Upper lobe of left lung (tissue), 6 donors: ENCODE measurements at regions not wholly inside any gene's neighbourhood (a gene's known extent, or its start where the extent isn't known, plus 50 kb on each side); places are given as distances from the start of the nearest gene placed in this dataset.
"Not testable (repeated sequence)": the region's sequence is repeated elsewhere in the genome, so short reads cannot be mapped to it uniquely, and the experiment has no call there.

Source experiments
- ATAC-seq, 2 donors: fragments of 200-7000 bp; cut with Tn5 transposase; one replicate each; pipeline ENCODE4 v1.9.1; 2022; ENCODE audit warnings: mild to moderate bottlenecking in 2 of 2, moderate library complexity in 2 of 2; ENCODE audit not compliant: low FRiP score in 2 of 2
- DNase-seq, 2 donors: peaks; one replicate each; pipeline ENCODE4 v3.0.0-alpha.2; 2019 to 2020
- H3K27ac ChIP-seq, 4 donors: fragments of 200-600 bp; sonication (generic); one replicate each; pipeline ENCODE4 v1.5.1; 2016 to 2019
- H3K27me3 ChIP-seq, 4 donors: fragments of 200-600 bp; sonication (generic); one replicate each; pipeline ENCODE4 v1.5.1; 2017 to 2019
- H3K36me3 ChIP-seq, 4 donors: fragments of 200-600 bp; sonication (generic); one replicate each; pipeline ENCODE4 v1.5.1; 2016 to 2019
- H3K4me1 ChIP-seq, 4 donors: fragments of 200-600 bp; sonication (generic); one replicate each; pipeline ENCODE4 v1.5.1; 2018 to 2019
- H3K4me3 ChIP-seq, 4 donors: fragments of 200-600 bp; sonication (generic); one replicate each; pipeline ENCODE4 v1.5.1; 2017 to 2019; ENCODE audit warnings: mild to moderate bottlenecking in 2 of 4, moderate library complexity in 1 of 4
- H3K9me3 ChIP-seq, 4 donors: fragments of 200-600 bp; sonication (generic); one replicate each; pipeline ENCODE4 v1.5.1; 2018 to 2019
- EP300 ChIP-seq, 4 donors: sonication (generic); formaldehyde crosslinking; IDR thresholded peaks; one replicate each; pipeline ENCODE4 v1.5.1; 2017; ENCODE audit warnings: antibody characterized with exemption in 4 of 4, control low read depth in 2 of 4
- POLR2A ChIP-seq, 4 donors: fragments of 450-650 bp; IDR thresholded peaks; one replicate each; pipeline ENCODE4 v1.5.1; 2016 to 2017; ENCODE audit warnings: antibody characterized with exemption in 4 of 4, mild to moderate bottlenecking in 2 of 4
- POLR2AphosphoS5 ChIP-seq, 2 donors: sonication (generic); formaldehyde crosslinking; IDR thresholded peaks; one replicate each; pipeline ENCODE4 v1.5.1; 2017; ENCODE audit warnings: antibody characterized with exemption in 2 of 2
- WGBS, 2 donors: methylation state at CpG; one replicate each; pipeline ENCODE4 v1.1.5; 2017 to 2018; 5-methylcytosine and 5-hydroxymethylcytosine counted together
- TF ChIP-seq, protein P1 (sequence below), 6 experiments: fragments of 450-650 bp in 4 of 6; fragments of 200-600 bp in 2 of 6; sonication (generic) in 2 of 6; IDR thresholded peaks; one replicate each; pipeline ENCODE4 v1.5.1; 2016 to 2019; ENCODE audit warnings: antibody characterized with exemption in 6 of 6
- donor health status: DM: no; HTN: no; CAD: no; lungs with moderate emphysema.
- donor health status: DM: no; HTN: yes; CAD: no; lungs with severe emphysema.

DNA sequence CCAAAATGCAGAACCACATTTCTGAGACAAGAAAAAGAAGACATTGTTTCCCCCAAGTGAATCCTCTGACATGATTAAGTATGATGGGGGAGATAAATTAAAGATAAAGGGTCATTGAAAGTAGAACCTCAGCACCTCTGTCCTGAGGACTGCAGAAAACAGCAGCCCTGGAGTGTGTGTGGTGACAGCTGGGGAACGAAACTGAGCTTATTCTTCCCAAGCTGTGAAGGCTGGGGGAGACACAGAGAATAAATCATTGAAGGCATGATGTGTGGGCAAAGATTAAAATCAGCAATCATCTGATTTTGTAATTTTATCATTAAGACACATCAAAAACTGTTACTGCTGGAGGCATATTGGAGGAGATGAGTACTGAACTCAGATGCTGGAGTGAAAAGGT is 67.5 kb upstream of the GPR6 start:
- Histone ChIP-seq H3K4me1 (no peaks in the 10 kb centered on the region), H3K36me3 (no peaks in the 10 kb centered on the region), H3K27me3 (no peaks in the 10 kb centered on the region), H3K9me3 (no peaks in the 10 kb centered on the region), H3K4me3 (no peak overlapping the region), H3K27ac (no peak overlapping the region)
- WGBS, 2 donors, result 65 to 67% methylated on average over 1 of the region's 1 CpG
- DNase-seq, result no peak
- ATAC-seq, result no peak
- TF ChIP-seq, protein P1, sequence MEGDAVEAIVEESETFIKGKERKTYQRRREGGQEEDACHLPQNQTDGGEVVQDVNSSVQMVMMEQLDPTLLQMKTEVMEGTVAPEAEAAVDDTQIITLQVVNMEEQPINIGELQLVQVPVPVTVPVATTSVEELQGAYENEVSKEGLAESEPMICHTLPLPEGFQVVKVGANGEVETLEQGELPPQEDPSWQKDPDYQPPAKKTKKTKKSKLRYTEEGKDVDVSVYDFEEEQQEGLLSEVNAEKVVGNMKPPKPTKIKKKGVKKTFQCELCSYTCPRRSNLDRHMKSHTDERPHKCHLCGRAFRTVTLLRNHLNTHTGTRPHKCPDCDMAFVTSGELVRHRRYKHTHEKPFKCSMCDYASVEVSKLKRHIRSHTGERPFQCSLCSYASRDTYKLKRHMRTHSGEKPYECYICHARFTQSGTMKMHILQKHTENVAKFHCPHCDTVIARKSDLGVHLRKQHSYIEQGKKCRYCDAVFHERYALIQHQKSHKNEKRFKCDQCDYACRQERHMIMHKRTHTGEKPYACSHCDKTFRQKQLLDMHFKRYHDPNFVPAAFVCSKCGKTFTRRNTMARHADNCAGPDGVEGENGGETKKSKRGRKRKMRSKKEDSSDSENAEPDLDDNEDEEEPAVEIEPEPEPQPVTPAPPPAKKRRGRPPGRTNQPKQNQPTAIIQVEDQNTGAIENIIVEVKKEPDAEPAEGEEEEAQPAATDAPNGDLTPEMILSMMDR (IDR thresholded peaks at IDR 0.05), result no peak
- TF ChIP-seq POLR2AphosphoS5 (IDR thresholded peaks at IDR 0.05), result no peak
- no peak for TF ChIP-seq EP300 (IDR thresholded peaks at IDR 0.05)
- TF ChIP-seq POLR2A (IDR thresholded peaks at IDR 0.05), result no peak

DNA sequence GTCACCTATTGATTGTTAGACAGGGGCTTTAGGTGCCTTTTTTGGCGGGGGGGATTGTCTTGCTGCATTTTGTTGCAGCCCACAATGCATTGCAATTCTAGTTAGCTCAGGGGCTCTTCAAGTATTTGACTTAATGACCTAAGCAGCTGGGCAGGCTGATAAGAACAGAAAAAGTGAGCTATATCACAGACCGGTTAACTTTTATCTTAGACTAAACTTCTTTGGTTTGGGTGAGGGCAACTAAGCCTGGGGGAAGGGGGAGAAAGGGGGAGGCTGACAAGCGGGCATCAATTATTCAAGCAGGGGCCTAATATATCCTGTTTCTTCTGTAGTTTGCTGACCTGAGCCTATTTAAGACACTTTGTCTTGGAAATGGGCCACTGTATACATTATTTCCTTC is 66.0 kb upstream of the GPR6 start:
- Histone ChIP-seq H3K27me3 (no peaks in the 10 kb centered on the region), H3K9me3 (no peaks in the 10 kb centered on the region), H3K36me3 (no peaks in the 10 kb centered on the region), H3K27ac (no peak overlapping the region), H3K4me1 (no peaks in the 10 kb centered on the region), H3K4me3 (no peak overlapping the region)
- 24 to 46% methylated on average over 2 to 3 of the region's 3 CpGs for WGBS, 2 donors
- no peak for DNase-seq
- no peak for ATAC-seq
- TF ChIP-seq POLR2AphosphoS5 (IDR thresholded peaks at IDR 0.05), result no peak
- TF ChIP-seq EP300 (IDR thresholded peaks at IDR 0.05), result no peak
- TF ChIP-seq POLR2A (IDR thresholded peaks at IDR 0.05), result no peak

DNA sequence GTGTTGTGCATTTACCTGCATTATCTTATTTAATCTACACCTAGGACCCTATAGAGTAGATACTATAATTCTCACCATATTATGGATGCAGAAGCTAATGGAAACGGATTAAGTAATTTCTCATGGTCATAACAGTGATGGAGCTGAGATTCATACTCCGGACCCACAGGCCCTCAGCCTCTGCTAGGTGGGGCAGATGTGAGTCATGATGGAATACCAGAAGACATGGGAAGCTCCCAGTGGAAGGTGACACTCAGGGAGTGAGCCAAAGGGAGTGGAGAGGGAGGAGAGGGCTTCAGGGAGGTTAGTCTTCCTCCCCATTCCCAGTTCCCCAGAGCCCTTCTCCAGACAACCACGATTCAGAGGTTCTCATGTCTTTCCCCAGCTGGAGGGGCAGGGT is 65.2 kb upstream of the GPR6 start:
- ATAC-seq, result no peak
- WGBS, 2 donors, result 78 to 88% methylated on average over 3 of the region's 3 CpGs
- H3K4me3 ChIP-seq, result no peak overlapping the region

DNA sequence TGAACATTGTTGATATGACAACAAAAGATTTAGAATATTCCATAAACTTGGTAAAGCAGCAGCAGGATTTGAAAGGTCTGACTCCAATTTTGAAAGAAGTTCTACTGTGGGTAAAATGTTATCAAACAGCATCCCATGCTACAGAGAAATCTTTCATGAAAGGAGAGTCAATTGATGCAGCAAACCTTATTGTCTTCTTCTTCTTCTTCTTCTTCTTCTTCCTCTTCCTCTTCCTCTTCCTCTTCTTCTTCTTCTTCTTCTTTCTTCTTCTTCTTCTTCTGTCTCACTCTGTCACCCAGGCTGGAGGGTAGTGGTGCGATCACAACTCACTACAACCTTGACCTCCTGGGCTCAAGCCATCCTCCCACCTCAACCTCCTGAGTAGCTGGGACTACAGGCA is 62.4 kb upstream of the GPR6 start:
- not testable (repeated sequence) for H3K36me3 ChIP-seq, H3K4me1 ChIP-seq, H3K9me3 ChIP-seq, H3K27me3 ChIP-seq, H3K4me3 ChIP-seq, DNase-seq, ATAC-seq, H3K27ac ChIP-seq
- WGBS, 2 donors, result 50 to 100% methylated on average over 1 of the region's 1 CpG

More for the DNA sequence above, 65.2 kb upstream of the GPR6 start:
- Histone ChIP-seq H3K4me1 (no peaks in the 10 kb centered on the region), H3K9me3 (no peaks in the 10 kb centered on the region), H3K27ac (no peak overlapping the region), H3K36me3 (no peaks in the 10 kb centered on the region), H3K27me3 (no peaks in the 10 kb centered on the region)
- TF ChIP-seq POLR2A (IDR thresholded peaks at IDR 0.05) (no peak), POLR2AphosphoS5 (IDR thresholded peaks at IDR 0.05) (no peak), EP300 (IDR thresholded peaks at IDR 0.05) (no peak)
- TF ChIP-seq, protein P1 (IDR thresholded peaks at IDR 0.05), result no peak
- DNase-seq, result no peak

DNA sequence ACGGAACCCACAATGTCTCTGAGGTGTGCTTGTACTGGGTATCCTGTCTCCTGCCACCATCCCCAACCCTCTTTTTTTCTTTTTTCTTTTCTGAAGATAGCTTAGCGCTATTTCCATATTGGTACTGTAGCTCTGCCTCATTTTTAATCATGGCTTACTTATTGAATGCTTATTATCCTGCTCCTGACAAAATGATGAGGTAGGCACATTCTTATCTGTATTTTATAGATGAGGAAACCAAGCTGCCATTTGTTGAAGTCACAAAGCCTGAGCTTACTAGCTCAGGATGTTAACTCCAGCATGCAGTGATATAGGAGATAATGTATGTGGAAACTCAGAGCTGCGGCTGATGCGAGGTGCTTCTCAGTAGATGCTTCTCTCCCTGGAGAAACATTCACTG is 61.4 kb upstream of the GPR6 start:
- Histone ChIP-seq H3K9me3 (no peaks in the 10 kb centered on the region), H3K4me3 (no peak overlapping the region), H3K27ac (no peak overlapping the region), H3K4me1 (no peaks in the 10 kb centered on the region), H3K27me3 (no peaks in the 10 kb centered on the region), H3K36me3 (no peaks in the 10 kb centered on the region)
- DNase-seq, result no peak
- 81 to 84% methylated on average over 4 of the region's 4 CpGs for WGBS, 2 donors
- no peak for TF ChIP-seq EP300 (IDR thresholded peaks at IDR 0.05)
- TF ChIP-seq POLR2AphosphoS5 (IDR thresholded peaks at IDR 0.05), result no peak
- TF ChIP-seq, protein P1 (IDR thresholded peaks at IDR 0.05), result no peak
- no peak for TF ChIP-seq POLR2A (IDR thresholded peaks at IDR 0.05)
- ATAC-seq, result no peak

DNA sequence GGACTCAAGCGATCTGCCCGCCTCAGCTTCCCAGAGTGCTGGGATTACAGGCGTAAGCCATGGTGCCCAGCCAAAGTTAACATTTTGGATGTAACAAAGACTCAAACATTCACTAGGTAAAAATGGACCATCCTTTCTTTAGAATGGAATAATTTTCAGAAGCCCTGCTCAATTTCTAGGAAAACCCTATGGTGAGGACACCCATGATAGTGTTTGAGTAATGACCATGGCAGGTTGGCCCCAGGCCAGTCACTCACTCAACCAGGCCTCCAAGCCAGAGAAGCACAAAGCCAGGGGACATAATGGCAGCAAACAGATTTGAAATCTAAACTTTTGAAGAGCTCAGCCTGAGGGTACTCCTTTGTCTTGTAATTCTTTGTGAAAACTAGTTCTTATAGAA is 59.9 kb upstream of the GPR6 start:
- TF ChIP-seq POLR2AphosphoS5 (IDR thresholded peaks at IDR 0.05) (no peak), EP300 (IDR thresholded peaks at IDR 0.05) (no peak)
- DNase-seq, result no peak
- WGBS, 2 donors, result 93 to 98% methylated on average over 3 of the region's 3 CpGs
- H3K27ac ChIP-seq, result no peak overlapping the region
- no peak overlapping the region for H3K4me3 ChIP-seq
- no peaks in the 10 kb centered on the region for H3K36me3 ChIP-seq
- H3K9me3 ChIP-seq, result no peaks in the 10 kb centered on the region
- ATAC-seq, result no peak
- H3K4me1 ChIP-seq, result no peaks in the 10 kb centered on the region
- H3K27me3 ChIP-seq, result no peaks in the 10 kb centered on the region
